K562 (cell line): ENCODE measurements at regions not wholly inside any gene's neighbourhood (a gene's known extent, or its start where the extent isn't known, plus 50 kb on each side); places are given as distances from the start of the nearest gene placed in this dataset.

ENCODE experiments used
- ATF2 ChIP-seq: sonication (generic); formaldehyde crosslinking; IDR thresholded peaks from 2 replicates; pipeline ENCODE4 v1.8.1; 2022; ENCODE audit warnings: missing genetic modification reagents
- ATF6 ChIP-seq: sonication (generic); formaldehyde crosslinking; IDR thresholded peaks from 2 replicates; pipeline ENCODE4 v1.4.0; 2020; ENCODE audit warnings: mild to moderate bottlenecking, missing genetic modification reagents
- CREM ChIP-seq: IDR thresholded peaks from 2 replicates; pipeline ENCODE4 v1.6.1; 2014; ENCODE audit warnings: antibody characterized with exemption, low read depth
- NCOA4 ChIP-seq: fragments of 450-650 bp; IDR thresholded peaks from 2 replicates; pipeline ENCODE4 v1.6.1; 2018; ENCODE audit warnings: mild to moderate bottlenecking; ENCODE audit not compliant: partially characterized antibody
- RBM14 ChIP-seq: fragments of 200-400 bp; formaldehyde crosslinking; IDR thresholded peaks from 2 replicates; pipeline ENCODE4 v1.6.1; 2018; ENCODE audit warnings: low read depth, mild to moderate bottlenecking, low read length, moderate library complexity, borderline replicate concordance; ENCODE audit not compliant: insufficient read depth
- RERE ChIP-seq: sonication (generic); formaldehyde crosslinking; IDR thresholded peaks from 2 replicates; pipeline ENCODE4 v1.8.0; 2023; ENCODE audit warnings: missing genetic modification reagents, mild to moderate bottlenecking, borderline replicate concordance
- RFX5 ChIP-seq: IDR thresholded peaks from 2 replicates; pipeline ENCODE4 v1.6.1; 2011; ENCODE audit warnings: low read depth, mild to moderate bottlenecking, improper control_type of control experiment, low read length
- ZC3H11A ChIP-seq: IDR thresholded peaks from 2 replicates; pipeline ENCODE4 v1.6.1; 2012; ENCODE audit warnings: low read depth, low read length, improper control_type of control experiment
- ZNF133 ChIP-seq: fragments of 250-450 bp; sonication (Bioruptor Pico); IDR thresholded peaks from 2 replicates; pipeline ENCODE4 v1.4.0; 2020; ENCODE audit warnings: mild to moderate bottlenecking
- ZNF24 ChIP-seq: fragments of 450-650 bp; IDR thresholded peaks from 2 replicates; pipeline ENCODE4 v1.6.1; 2016
- ZNF277 ChIP-seq: fragments of 250-450 bp; sonication (Bioruptor Pico); IDR thresholded peaks from 2 replicates; pipeline ENCODE4 v1.8.0; 2022; ENCODE audit warnings: inconsistent platforms, mild to moderate bottlenecking, moderate library complexity, borderline replicate concordance
- ZNF398 ChIP-seq: fragments of 250-450 bp; sonication (Bioruptor Pico); IDR thresholded peaks from 2 replicates; pipeline ENCODE4 v1.8.0; 2021; ENCODE audit warnings: moderate library complexity, mild to moderate bottlenecking, inconsistent platforms

- TF ChIP-seq ZNF398 (CRISPR knock-in tag) (no peak), RFX5 (no peak), NCOA4 (no peak), CREM (0 out of 2 replicates have a peak, but pooled peaks have one; percentile 12), ATF6 (CRISPR knock-in tag) (no peak), ZNF24 (peak; percentile 61), ZNF133 (CRISPR knock-in tag) (no peak), RERE (CRISPR knock-in tag) (no peak), ATF2 (no peak), ZC3H11A (no peak), RBM14 (0 out of 2 replicates have a peak, but pooled peaks have one; percentile 57), ZNF277 (no peak)
These were observed 174.9 kb upstream of the CIBAR2 start (continued) for GRCh38 chr16:85286951-85287814.
